ENCODE measurements at regions not wholly inside any gene's neighbourhood (a gene's known extent, or its start where the extent isn't known, plus 50 kb on each side); places are given as distances from the start of the nearest gene placed in this dataset.
A peak's percentile ranks its signal among the peaks of the same experiment; 100 is the strongest.

- H3K4me3 ChIP-seq (ENCODE audit: low read length): no peak overlapping the region
- no peak for DNase-seq (ENCODE audit: low read depth)
- TF ChIP-seq CTCF (IDR thresholded peaks at IDR 0.05; ENCODE audit: insufficient read depth, low read depth, low read length, missing control alignments): no peak
These were observed 370.5 kb downstream of the NUF2 start for GRCh38 chr1:163692266-163692665.

GRCh38 chr1:163697137-163697536 is 375.4 kb downstream of the NUF2 start:
- TF ChIP-seq CTCF (IDR thresholded peaks at IDR 0.05; ENCODE audit: insufficient read depth, low read depth, low read length, missing control alignments): no peak
- no peak for DNase-seq (ENCODE audit: low read depth)
- H3K4me3 ChIP-seq (ENCODE audit: low read length): no peak overlapping the region

GRCh38 chr1:163701783-163702374 is 380.1 kb downstream of the NUF2 start:
- no peak for DNase-seq (ENCODE audit: low read depth)
- no peak for TF ChIP-seq CTCF (IDR thresholded peaks at IDR 0.05; ENCODE audit: insufficient read depth, low read depth, low read length, missing control alignments)
- H3K4me3 ChIP-seq (ENCODE audit: low read length): no peak overlapping the region

- peak; percentile 80 for DNase-seq (ENCODE audit: low read depth)
- TF ChIP-seq CTCF (IDR thresholded peaks at IDR 0.05; ENCODE audit: insufficient read depth, low read depth, low read length, missing control alignments): no peak
- no peak overlapping the region for H3K4me3 ChIP-seq (ENCODE audit: low read length)
These were observed 382.0 kb downstream of the NUF2 start for GRCh38 chr1:163703794-163704193.

- no peak overlapping the region for H3K4me3 ChIP-seq (ENCODE audit: low read length)
- peak; percentile 5 for DNase-seq (ENCODE audit: low read depth)
- TF ChIP-seq CTCF (IDR thresholded peaks at IDR 0.05; ENCODE audit: insufficient read depth, low read depth, low read length, missing control alignments): no peak
These were observed 385.2 kb downstream of the NUF2 start for GRCh38 chr1:163706915-163707314.

GRCh38 chr1:163709636-163710035 is 387.9 kb downstream of the NUF2 start:
- TF ChIP-seq CTCF (IDR thresholded peaks at IDR 0.05; ENCODE audit: insufficient read depth, low read depth, low read length, missing control alignments): no peak
- no peak overlapping the region for H3K4me3 ChIP-seq (ENCODE audit: low read length)
- DNase-seq (ENCODE audit: low read depth): peak; percentile 24

GRCh38 chr1:163712321-163712720 is 390.6 kb downstream of the NUF2 start:
- no peak for DNase-seq (ENCODE audit: low read depth)
- H3K4me3 ChIP-seq (ENCODE audit: low read length): no peak overlapping the region
- TF ChIP-seq CTCF (IDR thresholded peaks at IDR 0.05; ENCODE audit: insufficient read depth, low read depth, low read length, missing control alignments): no peak

All from epithelial cell of esophagus (primary cell).